ENCODE measurements at regions not wholly inside any gene's neighbourhood (a gene's known extent, or its start where the extent isn't known, plus 50 kb on each side); places are given as distances from the start of the nearest gene placed in this dataset.
"Not testable (repeated sequence)": the region's sequence is repeated elsewhere in the genome, so short reads cannot be mapped to it uniquely, and the experiment has no call there.

DNA sequence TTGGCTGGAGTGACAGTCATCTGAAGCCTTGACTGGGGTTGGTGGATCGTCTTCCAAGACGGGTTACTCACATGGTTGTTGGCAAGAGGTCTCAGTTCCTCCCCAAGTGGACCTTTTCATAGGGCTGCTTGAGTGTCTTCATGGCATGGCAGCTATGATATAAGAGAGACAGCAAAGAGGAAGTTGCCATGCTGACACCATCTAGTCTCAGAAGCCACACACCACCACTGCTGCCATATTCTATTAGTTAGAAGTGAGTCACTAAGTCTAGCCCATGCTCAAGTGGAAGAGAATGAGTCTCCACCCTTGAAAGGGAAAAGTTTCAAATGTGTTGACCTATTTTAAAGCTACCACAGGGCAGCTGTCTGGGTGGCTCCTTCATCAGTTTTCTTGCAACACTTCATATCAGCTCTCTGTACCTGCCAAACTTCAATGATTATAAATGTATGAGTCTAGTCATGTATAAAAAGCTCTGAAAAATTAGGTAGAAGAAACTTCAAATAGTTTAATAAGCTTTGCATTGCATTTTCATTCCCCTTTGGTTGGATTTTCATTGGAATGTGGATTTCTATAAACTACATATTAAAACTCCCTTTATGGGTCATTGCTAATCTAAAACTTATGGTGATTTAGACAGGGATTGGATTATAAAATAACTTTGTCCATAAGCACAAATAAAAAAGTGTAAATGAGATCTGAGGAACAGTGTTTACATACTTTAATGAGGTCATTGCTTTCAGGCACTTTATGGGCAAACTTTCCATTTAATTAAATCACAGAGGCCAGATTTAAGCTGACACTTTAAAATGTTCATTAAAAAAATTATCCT is 68.0 kb upstream of the ATXN3L start:
- DNase-seq (ENCODE audit: low read depth in 3 of 3, low spot score in 2 of 3), result no peak

DNA sequence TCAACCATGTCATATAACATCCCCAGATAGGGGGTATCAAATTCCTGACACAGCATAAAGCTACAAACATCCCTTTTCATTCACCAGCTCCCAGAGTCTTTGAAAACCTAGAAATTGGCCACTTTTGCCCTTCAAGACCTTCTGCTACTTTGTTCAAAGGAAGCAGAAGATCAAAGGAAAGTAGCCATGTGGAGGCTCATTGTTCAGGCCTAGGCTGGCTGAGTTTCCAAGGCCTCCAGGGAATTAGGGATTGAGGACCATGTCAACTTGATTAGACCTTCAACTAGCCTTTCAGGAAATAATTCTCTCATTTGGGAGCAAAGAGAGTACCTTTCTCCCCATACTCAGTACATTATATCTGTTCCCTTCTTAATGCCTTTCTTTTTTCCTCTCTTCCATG is 66.8 kb upstream of the ATXN3L start:
- no peak for DNase-seq (ENCODE audit: low read depth in 3 of 3, low spot score in 2 of 3)

- no peak for DNase-seq (ENCODE audit: low read depth in 3 of 3, low spot score in 2 of 3)
Observed at GRCh38 chrX:13386092-13386491, 66.2 kb upstream of the ATXN3L start.

- no peak for DNase-seq (ENCODE audit: low read depth in 3 of 3, low spot score in 2 of 3)
Observed at GRCh38 chrX:13383907-13384306, 64.1 kb upstream of the ATXN3L start.

DNA sequence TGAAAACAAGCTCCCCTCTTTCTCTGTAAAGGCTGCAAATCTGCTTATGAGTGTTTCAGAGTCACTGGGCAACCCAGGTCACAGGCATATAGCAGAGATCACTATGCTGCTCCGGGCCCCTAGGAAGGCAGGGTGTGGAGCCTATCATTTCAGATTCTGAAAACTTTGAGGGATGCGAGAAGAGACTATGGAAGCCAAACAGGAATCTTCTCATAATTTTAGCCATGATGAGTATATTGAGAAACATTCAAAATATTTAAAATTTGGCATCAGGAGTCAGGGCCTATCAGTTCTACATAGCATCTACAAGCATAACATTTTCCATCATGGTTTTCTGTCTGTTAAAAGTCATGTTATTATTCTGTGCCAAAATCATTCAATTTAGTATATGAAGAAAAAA is 61.7 kb upstream of the ATXN3L start:
- no peak for DNase-seq (ENCODE audit: low read depth in 3 of 3, low spot score in 2 of 3)

DNA sequence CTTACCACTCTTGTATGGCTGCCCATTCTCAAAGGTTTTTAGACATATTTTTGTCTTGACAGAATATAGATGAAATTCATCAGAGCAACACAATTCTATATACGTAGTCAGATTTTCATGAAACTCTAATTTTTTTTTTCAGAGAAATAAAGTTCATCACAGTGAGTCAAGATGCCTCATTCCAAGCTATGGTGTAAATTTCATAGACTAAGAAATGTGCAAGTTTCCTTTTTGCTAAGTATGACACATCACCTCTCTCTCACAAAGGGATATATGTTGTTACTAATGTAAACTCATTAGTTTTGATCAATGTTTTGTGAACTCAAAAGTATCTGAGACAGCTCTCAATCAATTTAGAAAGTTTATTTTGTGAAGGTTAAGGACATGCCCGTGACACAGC is 60.4 kb upstream of the ATXN3L start:
- DNase-seq (ENCODE audit: low read depth in 3 of 3, low spot score in 2 of 3), result no peak

GRCh38 chrX:13378562-13379518 is 59.0 kb upstream of the ATXN3L start:
- not testable (repeated sequence) for DNase-seq (ENCODE audit: low read depth in 3 of 3, low spot score in 2 of 3)

DNA sequence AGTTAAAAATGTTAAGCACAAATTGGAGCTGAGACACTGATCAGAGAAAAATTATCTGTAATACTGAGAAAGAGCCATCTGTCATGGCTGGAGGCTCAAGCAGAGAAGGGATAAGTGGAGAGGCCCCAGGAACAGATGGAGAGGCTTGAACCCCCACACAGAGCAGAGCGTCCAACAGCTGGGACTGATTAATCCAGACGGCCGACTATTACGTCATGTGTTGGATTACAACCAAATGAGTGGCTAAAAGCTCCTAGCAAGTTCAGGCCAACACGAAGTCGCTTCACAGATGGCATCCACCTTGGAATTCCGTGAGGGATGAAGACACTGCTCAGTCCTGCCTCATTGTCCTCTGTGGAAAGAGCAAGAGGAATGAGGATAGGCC is 57.7 kb upstream of the ATXN3L start:
- DNase-seq (ENCODE audit: low read depth in 3 of 3, low spot score in 2 of 3), result no peak

- DNase-seq (ENCODE audit: low read depth in 3 of 3, low spot score in 2 of 3), result no peak
Observed at GRCh38 chrX:13376857-13377549, 57.1 kb upstream of the ATXN3L start.

- not testable (repeated sequence) for DNase-seq (ENCODE audit: low read depth in 3 of 3, low spot score in 2 of 3)
Observed at GRCh38 chrX:13375596-13375995, 55.7 kb upstream of the ATXN3L start.

DNA sequence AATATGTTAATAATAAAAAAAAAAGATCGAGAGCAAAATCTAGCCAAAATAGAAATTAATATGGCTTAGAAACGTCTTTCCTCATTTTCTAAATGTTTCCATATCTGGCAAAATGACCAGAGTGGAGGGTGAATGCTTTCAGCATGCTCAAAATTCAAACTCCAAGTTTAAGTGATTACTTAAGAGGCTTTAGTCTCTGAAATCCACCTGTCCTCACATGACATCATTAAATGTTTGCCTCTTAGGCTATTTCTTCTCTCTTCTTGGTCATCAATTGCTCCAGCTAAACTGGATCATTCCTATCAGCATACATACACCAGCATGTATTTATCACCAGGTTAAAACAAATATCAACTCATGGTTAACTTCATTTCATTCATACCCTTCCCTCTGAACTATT is 54.5 kb upstream of the ATXN3L start:
- no peak for DNase-seq (ENCODE audit: low read depth in 3 of 3, low spot score in 2 of 3)

DNA sequence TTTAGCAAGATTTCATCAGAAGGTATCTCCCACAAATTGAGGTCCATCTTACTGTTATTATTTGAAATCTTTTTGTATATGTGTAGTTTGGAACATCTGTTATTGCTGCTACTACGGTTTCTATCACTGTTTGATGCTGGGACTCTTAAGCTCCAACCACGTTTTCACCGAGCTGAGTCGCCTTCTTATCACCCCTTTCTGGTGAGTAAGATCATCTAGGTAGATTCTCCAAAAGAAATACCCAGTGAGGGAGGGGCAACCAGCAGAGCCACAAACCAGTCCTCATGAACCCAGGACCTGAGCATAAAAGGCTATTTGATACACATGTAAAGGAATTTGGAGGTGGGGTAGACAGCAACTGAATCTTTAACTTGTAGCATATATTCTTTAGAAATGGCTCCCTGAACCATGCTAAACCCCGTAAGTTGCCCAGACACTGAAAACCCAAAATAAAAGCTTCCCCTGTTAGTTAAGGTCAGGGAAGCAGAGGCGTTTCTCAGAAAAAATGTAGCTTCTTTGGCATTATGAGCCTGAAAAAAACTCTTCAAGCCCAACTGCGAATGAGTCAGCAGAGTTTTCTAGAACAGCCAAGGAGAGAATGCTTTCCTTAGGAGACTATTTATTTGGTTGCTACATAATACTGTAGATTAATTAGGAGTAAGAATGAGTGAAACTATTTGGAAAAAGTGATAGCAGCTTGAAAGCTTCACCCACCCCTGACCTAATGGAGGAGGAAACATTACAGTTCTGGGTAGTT is 53.8 kb upstream of the ATXN3L start:
- DNase-seq (ENCODE audit: low read depth in 3 of 3, low spot score in 2 of 3), result no peak

GRCh38 chrX:13373027-13373426 is 53.2 kb upstream of the ATXN3L start:
- DNase-seq (ENCODE audit: low read depth in 3 of 3, low spot score in 2 of 3), result no peak

DNA sequence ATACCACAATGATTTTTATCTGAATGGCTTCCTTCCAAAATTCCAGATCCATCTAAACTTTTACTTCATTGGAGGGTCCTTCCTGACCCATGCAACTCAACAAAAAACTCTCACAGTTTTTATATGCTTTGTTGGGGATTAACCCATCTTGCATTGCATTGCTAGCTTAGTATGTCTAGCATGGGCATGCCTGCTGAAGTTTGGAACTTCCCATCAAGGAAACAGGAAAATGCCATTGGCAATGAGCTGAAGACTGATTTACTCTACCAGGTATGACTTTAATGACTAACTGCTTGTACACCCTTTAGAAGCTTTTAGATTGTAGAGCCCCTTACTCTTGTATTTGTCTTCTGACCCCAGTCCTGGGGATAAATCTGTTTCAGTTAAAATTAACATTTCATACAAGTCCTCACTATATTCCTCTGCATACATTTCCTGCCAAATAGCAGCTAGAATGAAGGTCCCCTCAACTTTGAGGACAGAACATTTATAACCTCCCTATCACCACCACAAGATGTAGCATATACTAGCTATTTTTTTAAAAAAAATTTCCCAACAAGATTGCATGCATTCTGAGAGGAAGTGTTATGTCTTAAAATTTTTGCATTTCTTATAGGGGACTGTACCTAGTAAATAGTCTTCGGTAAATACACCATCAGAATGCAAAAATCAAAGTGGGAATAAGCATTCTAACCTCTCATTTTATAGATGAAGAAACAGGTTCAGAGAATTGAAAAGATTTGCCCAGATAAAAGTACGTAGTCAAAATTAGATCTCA is 52.5 kb upstream of the ATXN3L start:
- no peak for DNase-seq (ENCODE audit: low read depth in 3 of 3, low spot score in 2 of 3)

DNA sequence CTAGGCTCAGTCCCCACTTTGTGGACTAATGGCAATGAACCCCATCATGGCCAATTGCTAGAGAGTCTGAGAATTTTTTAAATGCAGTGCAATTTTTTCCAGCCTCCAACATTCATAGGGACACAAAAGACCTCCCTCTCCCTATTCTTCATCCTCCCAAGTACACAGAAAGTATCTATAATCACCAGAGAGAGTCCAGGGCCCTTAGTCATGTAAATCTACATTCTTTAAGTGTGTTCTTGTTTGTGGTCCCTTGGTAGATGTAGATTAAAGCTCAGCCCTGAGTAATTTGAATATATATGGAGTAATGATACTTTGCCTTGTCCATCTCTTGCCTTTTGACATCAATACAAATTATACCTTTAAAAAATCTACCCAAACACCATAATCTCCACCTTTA is 51.3 kb upstream of the ATXN3L start:
- no peak for DNase-seq (ENCODE audit: low read depth in 3 of 3, low spot score in 2 of 3)

- no peak for DNase-seq (ENCODE audit: low read depth in 3 of 3, low spot score in 2 of 3)
Observed at GRCh38 chrX:13370713-13371112, 50.9 kb upstream of the ATXN3L start.

All from right renal cortex interstitium (tissue), 3 donors.